GM18870 (cell line): ENCODE measurements at regions not wholly inside any gene's neighbourhood (a gene's known extent, or its start where the extent isn't known, plus 50 kb on each side); places are given as distances from the start of the nearest gene placed in this dataset.
A peak's percentile ranks its signal among the peaks of the same experiment; 100 is the strongest.
"Not testable (repeated sequence)": the region's sequence is repeated elsewhere in the genome, so short reads cannot be mapped to it uniquely, and the experiment has no call there.

ENCODE experiments used
- ATAC-seq: cut with Tn5 transposase; IDR thresholded peaks from one replicate; pipeline ENCODE4 v1.9.1; 2021; ENCODE audit warnings: moderate library complexity; ENCODE audit not compliant: unreplicated experiment

DNA sequence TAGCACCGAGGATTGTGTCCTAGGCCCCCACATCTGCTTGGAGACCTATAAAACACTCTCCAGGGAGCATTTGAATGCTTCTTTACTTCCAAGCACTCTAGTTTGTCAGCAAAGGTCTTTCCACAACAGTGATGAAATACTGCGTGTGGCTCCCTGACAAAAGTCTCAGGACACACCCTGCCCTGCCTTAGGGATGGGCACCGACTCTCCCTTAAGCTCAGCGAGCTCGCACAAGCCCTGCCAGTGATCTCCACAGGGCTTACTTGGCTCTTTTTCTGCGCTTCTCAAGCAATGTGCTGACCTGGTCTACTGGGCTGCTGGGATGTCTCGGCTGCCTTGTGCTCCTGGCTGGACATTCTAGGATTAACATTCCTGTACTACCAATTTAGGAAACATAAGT is 84.3 kb upstream of the MPP7 start:
- ATAC-seq, result no peak

- no peak for ATAC-seq
Observed at GRCh38 chr10:28391283-28391682, 88.4 kb upstream of the MPP7 start.

- no peak for ATAC-seq
Observed at GRCh38 chr10:28393956-28394568, 91.2 kb upstream of the MPP7 start.

DNA sequence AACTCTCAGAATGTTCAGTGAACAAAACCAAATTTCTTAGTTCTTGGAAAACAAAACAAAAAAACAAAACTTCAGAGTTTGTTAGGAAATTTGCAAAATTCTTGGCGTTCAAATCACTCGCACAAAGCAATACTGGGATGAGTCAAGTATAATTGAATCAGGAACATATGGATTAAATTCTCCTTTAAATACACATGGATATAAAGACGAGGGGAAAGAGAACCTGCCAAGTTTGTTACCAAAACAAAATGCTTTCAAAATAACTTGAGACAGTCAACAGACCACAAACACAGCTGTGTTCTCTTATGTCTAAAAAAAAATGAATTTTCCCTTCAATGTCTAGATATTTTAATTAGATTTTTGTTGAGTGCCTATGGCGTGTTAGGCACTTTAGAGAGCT is 93.5 kb upstream of the MPP7 start:
- no peak for ATAC-seq

- no peak for ATAC-seq
Observed at GRCh38 chr10:28397229-28397628, 94.4 kb upstream of the MPP7 start.

GRCh38 chr10:28400176-28400575 is 97.3 kb upstream of the MPP7 start:
- ATAC-seq, result no peak

GRCh38 chr10:28400681-28401080 is 97.8 kb upstream of the MPP7 start:
- no peak for ATAC-seq

GRCh38 chr10:28402611-28403073 is 99.8 kb upstream of the MPP7 start:
- not testable (repeated sequence) for ATAC-seq

- ATAC-seq, result no peak
Observed at GRCh38 chr10:28403090-28403489, 100.2 kb upstream of the MPP7 start.

DNA sequence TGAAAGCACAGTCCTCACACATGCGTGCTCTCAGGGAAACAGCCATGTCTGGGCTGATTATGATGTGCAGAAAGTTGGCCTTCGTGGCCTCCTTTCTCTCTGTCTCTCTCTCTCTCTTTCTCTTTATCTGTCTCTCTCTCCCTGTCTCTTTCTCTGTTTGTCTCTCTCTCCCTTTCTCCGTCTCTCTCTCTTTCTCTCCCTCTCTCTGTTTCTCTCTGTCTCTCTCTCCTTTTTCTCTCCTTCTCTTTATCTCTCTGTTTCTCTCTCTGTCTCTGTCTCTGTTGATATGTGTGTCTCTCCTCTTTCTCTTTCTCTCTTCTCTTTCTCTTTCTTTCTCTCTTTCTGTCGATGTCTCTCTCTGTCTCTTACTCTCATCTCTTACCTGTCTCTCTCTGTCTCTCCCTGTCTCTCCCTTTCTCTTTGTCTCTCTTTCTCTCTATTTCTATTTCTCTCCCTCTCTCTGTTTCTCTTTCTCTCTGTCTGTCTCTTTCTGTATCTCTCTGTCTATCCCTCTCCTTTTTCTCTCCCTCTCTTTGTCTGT is 105.4 kb upstream of the MPP7 start:
- no peak for ATAC-seq

DNA sequence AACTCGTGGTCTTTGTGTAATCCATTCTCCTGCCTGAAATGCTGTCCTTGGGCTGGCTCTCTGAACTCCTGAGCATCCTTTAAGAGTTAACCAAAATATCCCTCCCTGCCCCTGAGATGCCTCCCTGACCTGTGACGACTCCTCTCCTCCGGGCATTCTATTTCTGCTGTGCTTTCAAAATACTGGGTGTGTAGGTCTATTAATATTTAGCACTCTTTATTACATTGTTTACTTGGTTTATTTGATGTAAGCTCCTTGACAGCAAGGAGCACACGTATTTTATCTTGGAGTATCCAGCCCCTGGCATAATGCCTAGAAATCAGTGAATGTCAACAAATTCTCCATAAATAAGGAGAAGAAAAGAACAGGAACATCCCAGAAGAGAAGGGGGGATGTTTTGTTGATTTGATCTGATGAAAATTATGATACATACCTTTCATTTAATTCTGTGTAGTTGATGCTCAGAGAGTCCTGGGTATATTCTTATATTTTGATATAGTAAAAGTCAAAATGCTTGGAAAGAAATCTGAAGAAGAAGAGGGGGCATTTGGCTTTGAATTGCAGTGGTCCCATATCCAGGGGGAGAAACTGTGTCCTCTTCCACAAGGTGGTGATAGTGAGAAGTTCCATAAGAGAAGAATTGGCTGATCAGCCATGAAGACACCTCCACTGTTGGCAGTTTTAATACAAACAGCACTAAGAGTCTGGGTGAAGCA is 107.7 kb upstream of the MPP7 start:
- ATAC-seq, result no peak

DNA sequence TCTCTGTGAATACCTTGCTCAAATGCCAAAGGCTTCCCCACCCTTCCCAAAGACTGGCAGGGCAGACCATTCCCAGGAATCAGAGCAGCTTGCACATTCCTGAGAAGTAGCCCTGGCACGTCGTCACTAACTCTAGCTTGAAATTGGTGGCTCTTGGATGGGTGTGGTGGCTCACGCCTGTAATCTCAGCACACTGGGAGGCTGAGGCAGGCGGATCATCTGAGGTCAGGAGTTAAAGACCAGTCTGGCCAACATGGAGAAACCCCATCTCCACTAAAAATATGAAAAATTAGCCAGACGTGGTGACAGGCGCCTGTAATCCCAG is 108.2 kb upstream of the MPP7 start:
- no peak for ATAC-seq

DNA sequence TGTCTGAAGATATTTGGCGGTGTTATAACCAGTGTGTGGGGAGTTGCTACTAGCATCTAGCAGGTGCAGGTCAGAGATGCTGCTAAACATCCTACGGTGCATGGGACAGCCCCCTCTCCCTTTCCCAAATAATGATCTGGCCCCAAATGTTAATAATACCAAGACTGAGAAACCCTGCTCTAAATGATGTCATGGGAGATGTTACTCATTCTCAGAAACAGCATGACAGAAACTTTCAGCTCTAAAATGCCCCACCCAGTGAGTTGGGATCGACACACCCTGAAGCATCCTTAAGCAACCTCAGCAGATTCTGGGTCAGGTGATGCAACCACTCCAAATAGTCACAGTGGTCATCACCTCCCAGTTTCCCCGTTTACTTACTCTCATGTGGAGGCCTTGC is 108.8 kb upstream of the MPP7 start:
- ATAC-seq, result peak; percentile 67

DNA sequence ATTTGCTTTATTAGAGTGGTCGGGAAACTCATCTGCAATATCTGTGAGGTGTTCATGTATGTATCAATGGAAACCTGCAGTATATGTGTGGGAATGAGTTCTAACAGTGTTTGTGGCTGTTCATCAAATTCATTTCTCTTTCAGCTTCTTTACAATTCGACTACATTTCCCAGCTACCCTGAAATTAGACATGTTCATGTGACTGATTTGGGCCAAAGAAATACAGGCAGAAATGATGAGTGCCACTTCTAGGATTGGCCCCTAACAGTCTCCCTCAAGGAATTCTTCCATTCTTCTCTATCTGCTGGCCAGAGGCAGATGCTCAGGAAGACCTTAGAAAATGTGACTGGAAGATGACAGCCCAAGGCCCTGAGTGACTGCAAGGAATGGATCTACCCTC is 114.8 kb upstream of the WAC start:
- no peak for ATAC-seq

- no peak for ATAC-seq
Observed at GRCh38 chr10:28425422-28425821, 107.5 kb upstream of the WAC start.

GRCh38 chr10:28426392-28427159 is 106.3 kb upstream of the WAC start:
- no peak for ATAC-seq

DNA sequence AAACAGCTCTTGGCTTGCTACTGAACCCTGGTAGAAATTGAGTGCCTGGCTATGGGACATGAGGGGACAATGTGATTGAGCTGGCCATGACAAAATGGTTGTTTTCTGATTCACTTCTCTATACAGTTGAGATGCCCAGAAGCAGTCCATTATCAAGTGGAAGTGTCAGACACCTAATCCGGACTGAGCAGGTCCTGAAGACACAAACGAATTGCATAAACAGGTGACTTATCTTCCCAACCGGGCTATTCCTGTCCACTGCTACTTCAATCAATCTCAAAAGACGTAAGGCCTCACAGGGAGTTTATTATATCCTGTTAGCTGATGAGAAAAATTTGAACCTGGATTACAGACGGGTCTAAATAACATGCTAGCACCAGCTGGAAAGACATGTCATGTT is 105.5 kb upstream of the WAC start:
- ATAC-seq, result no peak

DNA sequence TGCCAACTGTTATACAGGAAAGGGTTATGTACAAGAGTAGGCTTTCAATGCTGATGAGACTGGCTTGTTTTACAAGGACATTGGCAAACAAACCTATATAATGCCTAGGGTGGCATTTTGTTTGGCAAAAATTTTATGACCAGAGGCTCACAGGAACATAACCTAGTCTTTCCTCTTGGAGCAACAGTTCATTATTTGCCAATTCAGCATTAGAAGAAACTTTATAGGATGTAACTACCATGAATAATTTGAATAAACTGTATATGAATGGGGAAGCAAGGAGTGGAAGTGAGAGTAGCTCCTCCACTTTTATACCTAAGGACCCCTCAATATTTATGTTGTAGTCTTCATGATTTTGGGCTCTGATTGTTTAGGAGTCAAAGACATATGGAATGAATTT is 103.9 kb upstream of the WAC start:
- no peak for ATAC-seq

- ATAC-seq, result no peak
Observed at GRCh38 chr10:28429573-28430216, 103.2 kb upstream of the WAC start.

DNA sequence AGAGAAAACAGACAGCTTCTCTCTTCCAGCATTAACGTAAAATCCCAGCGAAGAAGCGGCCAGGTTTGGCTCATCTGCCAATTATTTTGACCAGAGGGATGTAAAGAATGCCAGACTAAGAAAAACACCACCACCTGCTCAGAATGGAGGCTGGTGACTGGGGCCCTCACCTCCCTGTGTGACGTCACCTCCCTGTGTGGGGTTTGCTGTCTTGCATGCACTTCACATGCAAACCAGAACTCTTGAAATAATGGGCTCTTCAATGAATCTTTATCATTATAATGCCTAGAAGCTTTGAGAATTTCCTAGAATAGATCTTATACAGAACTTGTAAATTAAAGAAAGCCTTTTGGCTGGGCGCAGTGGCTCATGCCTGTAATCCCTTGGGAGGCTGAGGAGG is 101.8 kb upstream of the WAC start:
- ATAC-seq, result no peak

DNA sequence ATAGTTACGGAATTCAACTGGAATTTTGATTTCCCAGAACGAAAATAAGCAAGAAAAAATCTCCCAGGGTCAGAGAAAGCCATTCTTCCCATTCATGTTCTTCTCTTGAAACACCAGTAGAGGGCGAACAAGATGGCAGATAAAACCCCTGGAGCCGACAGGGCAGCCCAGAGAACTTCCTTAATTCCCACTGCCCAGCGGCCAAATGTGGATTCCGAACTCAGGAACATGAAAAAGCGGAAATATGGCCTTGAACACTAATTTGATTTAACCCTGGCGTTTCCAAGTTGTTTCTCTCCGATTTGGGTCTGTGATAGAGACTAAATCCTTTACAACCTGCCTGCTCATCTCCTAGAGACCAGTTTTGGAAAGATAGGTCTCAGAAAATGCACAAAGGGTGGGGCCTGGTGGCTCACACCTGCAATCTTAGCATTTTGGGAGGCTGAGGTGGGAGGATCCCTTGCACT is 100.7 kb upstream of the WAC start:
- peak; percentile 48 for ATAC-seq
